Stomach (tissue), 8 donors: ENCODE measurements at regions not wholly inside any gene's neighbourhood (a gene's known extent, or its start where the extent isn't known, plus 50 kb on each side); places are given as distances from the start of the nearest gene placed in this dataset.

Experiments used
- DNase-seq, 2 donors: peaks; one replicate each; pipeline versions ENCODE4 v3.0.0 to v3.0.0-alpha.2; 2013 to 2019
- H3K27ac ChIP-seq, 5 donors: fragments of 200-600 bp in 4 of 5; sonication (generic) in 4 of 5; one replicate each; pipeline ENCODE4 v1.5.1; 2013 to 2019; ENCODE audit warnings: mild to moderate bottlenecking in 1 of 5, moderate library complexity in 1 of 5
- H3K27me3 ChIP-seq, 3 donors: fragments of 200-600 bp; sonication (generic); one replicate each; pipeline ENCODE4 v1.5.1; 2017 to 2019; ENCODE audit warnings: mixed run types in 1 of 3
- H3K36me3 ChIP-seq, 4 donors: fragments of 200-600 bp; sonication (generic); 1 replicate in 3 of 4; 2 replicates in 1 of 4; pipeline ENCODE4 v1.5.1; 2016 to 2019
- H3K4me1 ChIP-seq, 4 donors: fragments of 200-600 bp; sonication (generic); one replicate each; pipeline ENCODE4 v1.5.1; 2016 to 2019
- H3K4me3 ChIP-seq, 4 donors: fragments of 200-600 bp; sonication (generic) in 3 of 4; one replicate each; pipeline ENCODE4 v1.5.1; 2016 to 2019; ENCODE audit warnings: mild to moderate bottlenecking in 1 of 4
- H3K9me3 ChIP-seq, 4 donors: fragments of 200-600 bp; sonication (generic); one replicate each; pipeline ENCODE4 v1.5.1; 2016 to 2019
- CTCF ChIP-seq, 7 experiments: fragments of 450-650 bp in 4 of 7; fragments of 200-600 bp in 3 of 7; sonication (generic) in 3 of 7; IDR thresholded peaks; one replicate each; pipeline ENCODE4 v1.5.1; 2016 to 2019; ENCODE audit warnings: antibody characterized with exemption in 7 of 7, control low read depth in 2 of 7, mild to moderate bottlenecking in 1 of 7
- EP300 ChIP-seq: sonication (generic); formaldehyde crosslinking; IDR thresholded peaks from one replicate; pipeline ENCODE4 v1.6.1; 2017; ENCODE audit warnings: antibody characterized with exemption
- POLR2A ChIP-seq, 4 donors: fragments of 450-650 bp; IDR thresholded peaks; one replicate each; pipeline ENCODE4 v1.6.1; 2016; ENCODE audit warnings: antibody characterized with exemption in 4 of 4, control low read depth in 2 of 4, mild to moderate bottlenecking in 1 of 4, moderate library complexity in 1 of 4
- POLR2AphosphoS5 ChIP-seq, 3 donors: sonication (generic); formaldehyde crosslinking; IDR thresholded peaks; one replicate each; pipeline ENCODE4 v1.6.1; 2016; ENCODE audit warnings: antibody characterized with exemption in 3 of 3
- WGBS, 5 donors: extraction: QIAGEN DNeasy Blood & Tissue Kit in 3 of 5; methylation state at CpG; one replicate each; pipeline versions ENCODE4 v1.1.5 to v1.1.7; 2013 to 2018; 5-methylcytosine and 5-hydroxymethylcytosine counted together
- intact Hi-C: fragments of 100-400 bp; cut with DNase I; formaldehyde crosslinking; loops from one replicate; pipeline ENCODE4 v1.15.1; 2023; ENCODE audit warnings: low total_unique reads
- donor health status: healthy with polysubstance abuse.
- donor health status: Bipolar disorder and iron deficiency.
- donor health status: healthy.

- H3K27ac ChIP-seq = no peak overlapping the region
- TF ChIP-seq POLR2AphosphoS5 (IDR thresholded peaks at IDR 0.05) (no peak), CTCF (IDR thresholded peaks at IDR 0.05) (no peak), POLR2A (IDR thresholded peaks at IDR 0.05) (no peak), EP300 (no peak)
- 4 to 12% (median 7%) methylated on average over 16 of the region's 16 CpGs for WGBS, 5 donors
- peaks cover 0 to 15% (median 9%) of the 10 kb centered on the region in 4 donors for H3K4me1 ChIP-seq
- peaks cover 0 to 14% (median 0%) of the 10 kb centered on the region in 4 donors for H3K9me3 ChIP-seq
- no peaks in the 10 kb centered on the region for H3K36me3 ChIP-seq
- peak overlapping the region; percentile 38 to 46 (median 42) for H3K4me3 ChIP-seq
- no peak for DNase-seq
- H3K27me3 ChIP-seq = peaks cover 0 to 34% (median 20%) of the 10 kb centered on the region in 3 donors
- intact Hi-C loops = no loop called here
Measured at GRCh38 chr6:5850848-5851255, 155.9 kb downstream of the NRN1 start.

- H3K9me3 ChIP-seq = peaks cover 0 to 22% (median 0%) of the 10 kb centered on the region in 4 donors
- WGBS, 5 donors = 50 to 54% (median 51%) methylated on average over 2 of the region's 2 CpGs
Measured at GRCh38 chr6:5846889-5847288, 159.8 kb downstream of the NRN1 start.

GRCh38 chr6:5846335-5846734, 160.4 kb downstream of the NRN1 start:
- intact Hi-C loops = no loop called here
- Histone ChIP-seq H3K27ac (no peak overlapping the region), H3K36me3 (no peaks in the 10 kb centered on the region), H3K9me3 (peaks cover 0 to 22% (median 0%) of the 10 kb centered on the region in 4 donors), H3K4me1 (peaks cover 0 to 10% (median 7%) of the 10 kb centered on the region in 4 donors), H3K4me3 (no peak overlapping the region), H3K27me3 (peaks cover 0 to 25% (median 14%) of the 10 kb centered on the region in 3 donors)
- DNase-seq = no peak
- TF ChIP-seq POLR2A (IDR thresholded peaks at IDR 0.05) = no peak
- no peak for TF ChIP-seq POLR2AphosphoS5 (IDR thresholded peaks at IDR 0.05)
- TF ChIP-seq CTCF (IDR thresholded peaks at IDR 0.05) = no peak
- TF ChIP-seq EP300 = no peak
- 89 to 94% (median 92%) methylated on average over 7 of the region's 7 CpGs for WGBS, 5 donors

More at GRCh38 chr6:5846889-5847288, 159.8 kb downstream of the NRN1 start:
- Histone ChIP-seq H3K27me3 (peaks cover 0 to 31% (median 20%) of the 10 kb centered on the region in 3 donors), H3K4me3 (no peak overlapping the region), H3K4me1 (peaks cover 0 to 15% (median 9%) of the 10 kb centered on the region in 4 donors), H3K27ac (no peak overlapping the region), H3K36me3 (no peaks in the 10 kb centered on the region)
- intact Hi-C loops = no loop called here
- DNase-seq = no peak
- TF ChIP-seq CTCF (IDR thresholded peaks at IDR 0.05) = no peak
- TF ChIP-seq POLR2AphosphoS5 (IDR thresholded peaks at IDR 0.05) = no peak
- TF ChIP-seq POLR2A (IDR thresholded peaks at IDR 0.05) = no peak
- TF ChIP-seq EP300 = no peak

- H3K4me3 ChIP-seq = no peak overlapping the region
- no peak for DNase-seq
- H3K4me1 ChIP-seq = no peaks in the 10 kb centered on the region
- intact Hi-C loops = no loop called here
- H3K36me3 ChIP-seq = no peaks in the 10 kb centered on the region
- H3K9me3 ChIP-seq = peaks cover 0 to 16% (median 0%) of the 10 kb centered on the region in 4 donors
- TF ChIP-seq CTCF (IDR thresholded peaks at IDR 0.05) (no peak), POLR2AphosphoS5 (IDR thresholded peaks at IDR 0.05) (no peak), POLR2A (IDR thresholded peaks at IDR 0.05) (no peak)
- 81 to 92% (median 83%) methylated on average over 5 of the region's 5 CpGs for WGBS, 5 donors
- H3K27me3 ChIP-seq = peaks cover 0 to 4% (median 0%) of the 10 kb centered on the region in 3 donors
- H3K27ac ChIP-seq = no peak overlapping the region
Measured at GRCh38 chr6:5843078-5843477, 163.6 kb downstream of the NRN1 start.
